ENCODE measurements at regions not wholly inside any gene's neighbourhood (a gene's known extent, or its start where the extent isn't known, plus 50 kb on each side); places are given as distances from the start of the nearest gene placed in this dataset.

- Histone ChIP-seq H3K36me3 (ENCODE audit: insufficient read depth, low read length) (no peaks in the 10 kb centered on the region), H2AFZ (ENCODE audit: low read length) (no peak overlapping the region), H3K4me3 (ENCODE audit: insufficient read depth, low read length) (no peak overlapping the region), H3K4me1 (ENCODE audit: insufficient read depth, low read length) (no peaks in the 10 kb centered on the region), H3K79me2 (ENCODE audit: insufficient read depth, low read length) (no peaks in the 10 kb centered on the region), H3K9me3 (ENCODE audit: low read depth, low read length) (no peaks in the 10 kb centered on the region), H3K4me2 (ENCODE audit: insufficient read depth, low read length) (no peak overlapping the region), H3K27ac (ENCODE audit: low read depth, low read length) (no peak overlapping the region), H3K27me3 (ENCODE audit: insufficient read depth, low read length) (no peaks in the 10 kb centered on the region), H4K20me1 (ENCODE audit: insufficient read depth, low read length) (no peaks in the 10 kb centered on the region)
- peak; percentile 53 for DNase-seq (ENCODE audit: insufficient read length, low spot score, missing footprints)
- no peak for TF ChIP-seq CTCF (IDR thresholded peaks at IDR 0.05; ENCODE audit: extremely low read depth, low read depth, low read length)
These were observed 2191.2 kb downstream of the LRRC4C start for GRCh38 chr11:39268176-39268690.

- no peak for TF ChIP-seq CTCF (IDR thresholded peaks at IDR 0.05; ENCODE audit: extremely low read depth, low read depth, low read length)
- Histone ChIP-seq H3K4me3 (ENCODE audit: insufficient read depth, low read length) (no peak overlapping the region), H3K4me2 (ENCODE audit: insufficient read depth, low read length) (no peak overlapping the region)
These were observed 2203.8 kb downstream of the LRRC4C start for GRCh38 chr11:39255648-39256047.

GRCh38 chr11:39249566-39250365 is 2209.7 kb downstream of the LRRC4C start:
- H2AFZ ChIP-seq (ENCODE audit: low read length): no peak overlapping the region
- H3K36me3 ChIP-seq (ENCODE audit: insufficient read depth, low read length): no peaks in the 10 kb centered on the region
- DNase-seq (ENCODE audit: insufficient read length, low spot score, missing footprints): no peak
- H3K79me2 ChIP-seq (ENCODE audit: insufficient read depth, low read length): no peaks in the 10 kb centered on the region
- H4K20me1 ChIP-seq (ENCODE audit: insufficient read depth, low read length): no peaks in the 10 kb centered on the region
- no peak overlapping the region for H3K27ac ChIP-seq (ENCODE audit: low read depth, low read length)
- H3K4me1 ChIP-seq (ENCODE audit: insufficient read depth, low read length): no peaks in the 10 kb centered on the region
- TF ChIP-seq CTCF (IDR thresholded peaks at IDR 0.05; ENCODE audit: extremely low read depth, low read depth, low read length): no peak
- H3K27me3 ChIP-seq (ENCODE audit: insufficient read depth, low read length): no peaks in the 10 kb centered on the region
- no peak overlapping the region for H3K4me2 ChIP-seq (ENCODE audit: insufficient read depth, low read length)
- peaks cover 2% of the 10 kb centered on the region for H3K9me3 ChIP-seq (ENCODE audit: low read depth, low read length)
- H3K4me3 ChIP-seq (ENCODE audit: insufficient read depth, low read length): no peak overlapping the region

More at GRCh38 chr11:39255648-39256047, 2203.8 kb downstream of the LRRC4C start:
- Histone ChIP-seq H2AFZ (ENCODE audit: low read length) (no peak overlapping the region), H3K27me3 (ENCODE audit: insufficient read depth, low read length) (no peaks in the 10 kb centered on the region), H4K20me1 (ENCODE audit: insufficient read depth, low read length) (no peaks in the 10 kb centered on the region), H3K4me1 (ENCODE audit: insufficient read depth, low read length) (no peaks in the 10 kb centered on the region), H3K9me3 (ENCODE audit: low read depth, low read length) (no peaks in the 10 kb centered on the region), H3K27ac (ENCODE audit: low read depth, low read length) (no peak overlapping the region), H3K79me2 (ENCODE audit: insufficient read depth, low read length) (no peaks in the 10 kb centered on the region), H3K36me3 (ENCODE audit: insufficient read depth, low read length) (no peaks in the 10 kb centered on the region)
- no peak for DNase-seq (ENCODE audit: insufficient read length, low spot score, missing footprints)

DNA sequence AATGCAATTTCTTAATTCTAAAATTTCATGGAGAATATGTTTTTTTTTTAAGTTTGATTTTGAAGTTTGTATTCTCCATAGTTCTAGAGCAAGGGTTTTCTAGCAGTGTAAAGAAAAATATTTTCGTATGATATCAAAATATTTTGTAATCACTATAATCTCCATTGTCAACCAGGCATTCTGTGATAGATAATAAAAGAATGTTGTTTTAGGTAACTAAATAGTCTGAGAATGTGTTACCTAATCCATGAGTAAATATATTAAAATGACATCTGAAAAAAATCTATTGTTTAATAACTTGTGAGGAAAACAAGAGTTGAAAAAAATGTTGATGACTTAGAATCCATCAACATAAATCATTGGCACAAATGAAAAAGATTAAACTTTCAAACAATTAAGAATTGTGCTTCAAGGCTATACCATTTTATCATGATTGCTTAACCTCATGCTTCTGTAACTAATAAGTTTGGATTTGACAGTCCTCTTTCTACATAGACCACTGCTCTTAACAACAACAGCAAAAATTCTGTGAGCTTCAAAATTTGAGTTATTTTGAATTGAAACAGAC is 2211.8 kb downstream of the LRRC4C start:
- no peak overlapping the region for H3K4me3 ChIP-seq (ENCODE audit: insufficient read depth, low read length)
- no peak for TF ChIP-seq CTCF (IDR thresholded peaks at IDR 0.05; ENCODE audit: extremely low read depth, low read depth, low read length)
- H3K36me3 ChIP-seq (ENCODE audit: insufficient read depth, low read length): no peaks in the 10 kb centered on the region
- no peaks in the 10 kb centered on the region for H3K27me3 ChIP-seq (ENCODE audit: insufficient read depth, low read length)
- no peak for DNase-seq (ENCODE audit: insufficient read length, low spot score, missing footprints)
- H4K20me1 ChIP-seq (ENCODE audit: insufficient read depth, low read length): no peaks in the 10 kb centered on the region
- H3K27ac ChIP-seq (ENCODE audit: low read depth, low read length): no peak overlapping the region
- H3K4me1 ChIP-seq (ENCODE audit: insufficient read depth, low read length): no peaks in the 10 kb centered on the region
- no peaks in the 10 kb centered on the region for H3K79me2 ChIP-seq (ENCODE audit: insufficient read depth, low read length)
- no peak overlapping the region for H2AFZ ChIP-seq (ENCODE audit: low read length)
- peaks cover 2% of the 10 kb centered on the region for H3K9me3 ChIP-seq (ENCODE audit: low read depth, low read length)
- no peak overlapping the region for H3K4me2 ChIP-seq (ENCODE audit: insufficient read depth, low read length)

Measured in osteoblast (primary cell).